ENCODE measurements at regions not wholly inside any gene's neighbourhood (a gene's known extent, or its start where the extent isn't known, plus 50 kb on each side); places are given as distances from the start of the nearest gene placed in this dataset.

DNA sequence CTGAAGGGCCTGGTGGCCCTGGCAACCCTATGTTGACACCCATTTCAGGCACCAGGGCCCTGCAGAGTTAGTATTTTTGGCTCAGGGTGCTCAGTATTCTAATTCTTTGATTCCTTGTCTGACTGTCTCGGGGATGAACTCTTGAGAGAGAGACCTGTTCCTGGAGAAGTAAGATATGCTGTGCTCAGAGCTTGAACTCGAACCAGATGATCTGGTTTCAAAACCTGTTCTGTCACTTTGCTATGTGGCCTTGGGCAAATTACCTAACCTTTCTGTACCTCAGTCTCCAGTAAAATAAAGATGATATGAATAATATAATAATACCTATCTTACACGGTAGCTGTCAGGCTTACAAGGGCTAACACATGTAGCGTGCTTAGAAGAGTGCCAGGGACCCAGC, 294.2 kb downstream of the DYSF start:
- no peak for DNase-seq

DNA sequence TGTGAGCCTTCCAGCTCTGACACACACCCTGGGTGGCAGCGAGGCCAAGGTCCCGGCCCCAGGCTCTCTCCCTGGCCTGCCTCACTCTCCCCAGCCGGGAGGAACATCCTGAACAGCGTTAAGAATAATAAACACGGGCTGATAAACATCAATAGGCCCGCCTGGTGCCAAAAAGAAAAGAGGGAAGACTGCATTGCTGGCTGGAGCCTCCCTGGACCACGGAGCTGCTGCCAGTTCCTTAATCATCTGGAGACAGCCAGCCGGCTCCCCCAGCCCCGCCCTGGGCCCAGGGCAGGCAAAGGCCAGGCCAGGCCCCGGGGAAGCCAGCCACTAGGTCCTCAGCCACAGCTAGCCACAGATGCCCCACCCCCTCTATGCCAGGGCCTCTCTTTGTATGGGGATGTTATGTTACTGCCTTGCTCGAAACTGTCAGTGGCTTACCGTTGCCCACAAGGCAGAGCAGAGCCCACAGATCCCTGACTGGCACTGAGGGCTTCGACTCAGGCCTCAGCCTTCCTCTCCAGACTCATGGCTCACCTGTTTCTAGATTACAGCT, 293.7 kb downstream of the DYSF start:
- DNase-seq = no peak

DNA sequence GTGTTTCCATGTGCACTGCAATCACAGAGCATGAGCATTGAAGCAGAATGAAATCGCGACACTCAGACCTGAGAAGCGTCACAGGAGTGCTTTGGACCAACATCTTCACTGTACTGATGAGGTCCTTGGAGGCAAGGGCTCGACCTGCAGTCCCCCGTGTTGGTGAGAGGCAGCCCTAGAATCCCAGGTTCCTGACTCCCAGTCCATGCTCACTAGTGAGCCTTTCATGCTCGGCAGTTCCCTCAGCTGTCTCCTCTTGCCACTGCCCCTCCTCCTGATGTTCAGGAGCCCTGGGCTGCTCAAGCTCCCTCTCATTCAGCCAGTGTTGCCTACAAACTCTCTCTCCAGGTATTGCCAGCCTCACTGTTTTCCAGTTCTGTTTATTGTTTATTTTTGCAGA, 291.4 kb downstream of the DYSF start:
- DNase-seq = no peak

DNA sequence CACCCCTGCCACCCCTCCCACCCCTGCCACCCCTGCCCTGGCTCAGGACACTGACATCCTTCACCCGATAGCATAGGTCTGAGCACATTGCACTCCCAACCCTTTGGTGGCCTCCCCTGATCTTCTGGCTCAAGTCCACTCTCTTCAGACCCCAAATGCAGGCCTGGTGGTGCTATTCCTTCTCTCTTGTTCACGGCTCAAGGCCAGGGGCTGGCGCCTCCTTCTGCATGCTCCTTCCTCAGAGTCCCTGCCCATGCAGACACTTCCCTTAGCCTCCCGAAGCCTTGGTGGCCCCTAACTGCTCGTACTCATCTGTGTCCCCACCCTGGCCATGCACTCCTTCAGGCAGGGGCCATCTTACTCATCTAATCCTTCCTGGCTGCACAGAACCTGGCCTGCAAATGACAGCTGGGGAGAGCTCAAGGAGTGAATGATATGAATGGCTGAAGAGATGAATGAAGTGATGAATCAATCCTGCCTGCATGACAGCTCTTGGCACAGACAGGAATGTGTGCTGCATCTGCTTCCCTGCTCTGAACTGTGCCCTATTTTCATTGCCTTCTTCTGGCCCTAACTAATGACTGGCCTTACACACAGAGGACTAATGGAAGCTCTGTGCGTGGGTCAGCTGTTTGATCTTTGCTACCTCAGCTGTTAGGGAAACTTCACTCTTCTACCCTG, 290.8 kb downstream of the DYSF start:
- no peak for DNase-seq

DNA sequence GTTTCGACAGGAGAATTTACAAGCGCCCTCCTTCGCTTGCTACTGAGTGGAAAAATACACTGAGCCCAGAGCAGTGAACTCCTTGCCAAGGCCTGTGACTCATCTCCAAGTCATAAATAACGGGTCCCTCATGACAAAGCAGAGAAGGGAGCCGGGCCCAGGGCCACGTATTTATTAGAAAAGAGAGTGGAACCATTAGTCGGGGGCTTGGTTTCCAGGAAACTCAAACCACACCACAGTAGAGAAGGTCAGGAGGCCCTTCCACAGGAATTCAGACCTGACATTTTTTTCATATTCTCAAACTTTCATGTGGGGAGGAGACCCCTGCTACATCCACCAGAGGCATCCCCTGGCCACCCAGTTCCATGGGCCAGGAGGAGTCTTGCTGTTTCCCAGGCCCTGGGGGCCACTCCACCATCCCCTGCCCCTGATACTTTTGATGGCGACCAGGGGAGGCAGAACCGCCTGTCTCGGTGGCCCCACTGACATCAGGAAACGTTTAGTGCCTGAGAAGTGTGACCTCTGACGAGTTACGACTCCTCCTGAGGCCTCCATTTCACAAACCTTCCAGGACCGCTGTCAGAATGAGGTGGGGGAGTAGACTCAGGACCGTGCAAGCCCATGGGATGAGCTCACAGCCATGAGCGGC, 289.7 kb downstream of the DYSF start:
- DNase-seq = no peak

DNA sequence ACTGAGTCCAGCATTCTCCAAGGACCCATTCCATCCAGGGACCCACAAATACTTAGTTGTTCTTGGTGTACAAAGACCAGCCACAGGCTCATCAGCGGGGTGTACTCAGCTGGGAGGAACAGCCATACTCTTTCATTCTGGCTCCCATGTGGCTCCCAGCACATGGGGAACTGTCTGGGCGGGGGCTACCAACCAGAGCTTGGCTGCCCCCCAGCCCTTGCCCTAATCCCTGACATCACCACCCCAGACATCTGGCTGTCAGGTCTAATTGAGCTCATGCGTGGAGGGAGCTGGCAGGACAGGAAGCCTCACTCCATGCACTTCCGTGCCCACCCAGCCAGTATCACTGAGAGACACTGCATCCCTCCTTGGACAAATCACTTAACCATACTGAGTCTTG, 283.6 kb downstream of the DYSF start:
- no peak for DNase-seq

DNA sequence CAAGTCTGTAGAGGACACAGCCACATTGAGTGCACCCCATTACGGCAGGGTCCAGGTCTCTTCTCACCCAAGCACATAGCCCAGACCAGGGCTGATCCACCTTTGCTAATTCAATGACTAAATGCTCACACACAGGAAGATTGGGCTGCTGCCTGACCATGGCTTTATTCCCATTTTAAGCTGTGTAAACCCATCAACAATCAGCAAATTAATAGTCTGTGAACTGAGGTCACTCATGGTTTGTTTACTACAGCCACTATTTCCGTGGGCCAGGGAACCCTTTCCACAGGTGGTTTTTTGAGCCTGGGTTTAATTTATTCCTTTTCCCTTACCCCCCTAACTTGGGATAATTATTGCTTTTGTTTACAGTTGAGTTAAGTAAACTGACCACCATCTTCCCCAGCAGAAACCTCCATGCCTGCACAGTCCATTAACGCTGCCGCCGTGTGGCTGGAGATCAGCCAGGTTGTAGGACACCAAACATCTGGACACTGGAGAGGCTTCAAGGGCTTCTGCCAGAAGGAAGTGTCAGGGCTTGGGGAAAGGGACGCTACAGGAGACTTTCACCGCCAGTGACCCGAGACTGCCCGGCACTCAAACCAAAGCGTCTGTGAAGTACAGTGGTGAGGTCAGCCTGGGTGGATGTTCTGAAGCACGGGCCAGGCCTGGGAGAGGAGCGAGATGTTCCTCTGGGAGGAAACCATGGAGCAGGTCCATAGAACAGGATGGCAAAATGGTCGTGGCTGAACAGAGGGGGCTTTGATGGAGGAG, 282.9 kb downstream of the DYSF start:
- DNase-seq = no peak

All from stimulated activated CD4-positive, alpha-beta T cell treated with anti-CD3 and anti-CD28 coated beads, Interleukin-2, amount 100 ng/mL, for 24 hours (primary cell).